SK-N-MC (cell line): ENCODE measurements at regions not wholly inside any gene's neighbourhood (a gene's known extent, or its start where the extent isn't known, plus 50 kb on each side); places are given as distances from the start of the nearest gene placed in this dataset.

Experiments
- EZH2 ChIP-seq: fragments of 200-600 bp; sonication (generic); IDR thresholded peaks from one replicate; pipeline ENCODE4 v1.6.1; 2017; ENCODE audit warnings: antibody characterized with exemption
- POLR2AphosphoS5 ChIP-seq: IDR thresholded peaks from 2 replicates; pipeline ENCODE4 v1.6.1; 2012; ENCODE audit warnings: mild to moderate bottlenecking, low read depth, low read length, borderline replicate concordance

GRCh38 chr2:163374282-163374681 lies 361.5 kb downstream of the FIGN start:
- no peak for TF ChIP-seq EZH2
- TF ChIP-seq POLR2AphosphoS5, result no peak
